Stimulated activated CD4-positive, alpha-beta T cell treated with anti-CD3 and anti-CD28 coated beads, Interleukin-15, amount 100 ng/mL, for 1 hour (primary cell): ENCODE measurements at regions not wholly inside any gene's neighbourhood (a gene's known extent, or its start where the extent isn't known, plus 50 kb on each side); places are given as distances from the start of the nearest gene placed in this dataset.
"Not testable (repeated sequence)": the region's sequence is repeated elsewhere in the genome, so short reads cannot be mapped to it uniquely, and the experiment has no call there.

Experiments used
- DNase-seq, 2 donors: peaks; one replicate each; pipeline ENCODE4 v3.0.0-alpha.2; 2020; ENCODE audit warnings: low read depth in 1 of 2, low spot score in 1 of 2

DNA sequence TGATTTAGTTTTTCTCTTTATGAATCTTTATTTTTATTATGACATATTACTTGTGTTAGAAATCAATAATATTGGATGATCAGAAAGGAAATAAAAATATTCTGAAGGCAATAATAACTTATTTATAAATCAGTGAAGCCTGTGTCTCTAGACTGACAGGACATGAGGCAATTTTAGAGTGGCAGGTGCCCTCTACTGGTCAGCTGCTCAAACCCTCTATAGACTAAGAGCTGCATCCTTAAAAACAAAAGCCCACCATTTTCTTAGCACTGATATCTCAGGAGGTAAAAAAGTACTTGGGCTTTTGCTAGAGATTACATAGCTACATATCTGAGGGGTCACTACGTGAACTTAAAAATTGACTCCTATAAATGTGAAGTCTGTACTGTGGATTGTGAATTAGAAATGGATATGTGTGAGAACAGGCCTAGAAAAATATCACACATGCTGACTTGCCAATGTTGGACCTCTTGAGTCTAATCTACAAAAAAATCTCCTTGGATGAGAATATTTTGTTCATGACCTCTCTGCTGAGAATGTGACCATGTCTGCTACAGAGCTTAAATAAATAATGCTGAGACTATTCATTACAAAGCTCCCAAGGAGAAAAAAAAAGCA lies 597.9 kb upstream of the ADAMTS5 start:
- DNase-seq: no peak

DNA sequence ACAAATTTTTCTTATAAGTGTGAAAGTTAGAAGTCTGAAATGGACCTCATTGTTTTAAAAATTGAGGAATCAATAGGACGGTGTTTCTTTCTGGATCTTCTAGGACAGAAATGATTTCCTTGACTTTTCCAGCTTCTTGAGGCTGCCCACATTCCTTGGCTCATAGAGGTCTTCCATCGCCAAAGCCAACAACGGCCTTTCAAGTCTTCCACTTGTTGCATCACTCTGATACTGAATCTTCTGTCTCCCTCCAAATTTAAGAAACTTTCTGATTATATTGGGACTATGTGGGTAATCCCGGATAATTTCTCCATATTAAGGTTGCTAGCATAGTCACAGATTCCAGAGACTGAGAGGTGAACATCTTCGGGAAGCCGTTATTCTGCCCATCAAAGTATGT lies 595.4 kb upstream of the ADAMTS5 start:
- no peak for DNase-seq

DNA sequence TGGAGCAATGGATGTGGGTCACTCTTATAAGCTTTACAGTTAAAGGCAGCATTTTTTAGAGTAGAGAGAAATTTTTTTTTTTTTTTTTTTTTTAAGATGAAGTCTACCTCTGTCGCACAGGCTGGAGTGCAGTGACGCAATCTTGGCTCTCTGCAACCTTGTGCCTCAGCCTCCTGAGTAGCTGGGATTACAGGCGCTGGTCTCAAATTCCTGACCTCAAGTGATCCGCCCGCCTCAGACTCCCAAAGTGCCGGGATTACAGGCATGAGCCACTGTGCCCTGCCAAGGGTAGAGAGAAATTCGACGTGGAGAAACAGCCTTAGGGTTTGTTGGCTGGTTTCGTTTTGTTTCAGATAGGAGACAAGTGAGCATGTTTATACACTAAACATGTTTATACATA lies 594.2 kb upstream of the ADAMTS5 start:
- no peak for DNase-seq

DNA sequence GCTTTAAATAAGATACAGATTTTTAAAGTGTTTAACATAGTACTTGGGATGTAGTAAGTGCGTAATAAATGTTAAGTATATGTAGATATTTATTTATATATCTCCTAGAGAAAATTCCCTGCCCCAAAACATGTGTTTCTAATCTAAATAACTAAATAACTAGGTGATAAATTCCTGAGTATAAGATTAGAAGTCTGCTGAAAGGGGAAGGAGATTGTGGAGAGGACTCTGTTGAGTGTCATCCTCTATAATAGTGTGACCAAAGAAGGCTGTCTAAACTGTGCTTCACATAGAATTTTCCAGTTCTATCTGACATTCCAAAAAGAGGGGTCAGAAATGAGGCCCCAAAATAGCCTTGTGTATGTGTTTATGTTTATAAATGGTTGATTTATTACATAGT lies 590.5 kb upstream of the ADAMTS5 start:
- no peak for DNase-seq

DNA sequence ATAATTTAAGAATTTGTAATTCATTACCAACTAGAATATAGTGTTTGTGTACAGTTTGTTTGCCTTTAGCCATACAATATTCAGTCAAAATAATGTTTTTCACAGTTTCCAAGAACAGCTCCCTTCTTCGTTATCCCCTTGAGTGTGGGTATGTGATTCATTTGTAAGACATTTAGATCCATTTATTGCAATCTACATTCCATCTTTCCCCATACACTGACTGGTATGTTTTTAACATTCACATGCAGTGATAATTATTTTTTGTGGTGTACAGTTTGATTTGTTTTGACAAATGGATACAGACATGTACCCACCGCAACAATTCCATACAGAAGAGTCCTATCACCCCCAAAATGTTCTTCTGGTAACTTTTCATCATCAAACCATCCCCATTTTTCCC lies 589.1 kb upstream of the ADAMTS5 start:
- DNase-seq: no peak

DNA sequence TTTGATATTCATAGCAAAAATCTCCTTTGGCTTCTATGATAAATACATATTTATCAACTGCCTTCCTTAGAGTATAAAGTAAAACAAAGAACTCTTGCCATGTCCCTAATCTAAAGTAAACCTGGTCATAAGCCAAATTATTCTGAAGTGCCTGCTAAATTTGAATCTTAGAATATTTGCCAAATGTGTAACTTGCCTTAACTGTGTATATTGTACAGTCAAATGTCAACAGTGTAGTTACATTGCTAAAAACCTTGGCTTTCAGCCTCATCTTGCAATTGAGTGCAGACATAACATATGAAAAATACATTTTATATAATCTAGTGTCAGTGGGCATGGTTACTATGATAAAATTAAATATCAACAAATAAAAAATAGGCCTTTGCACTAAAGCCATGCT lies 583.4 kb upstream of the ADAMTS5 start:
- DNase-seq: no peak

DNA sequence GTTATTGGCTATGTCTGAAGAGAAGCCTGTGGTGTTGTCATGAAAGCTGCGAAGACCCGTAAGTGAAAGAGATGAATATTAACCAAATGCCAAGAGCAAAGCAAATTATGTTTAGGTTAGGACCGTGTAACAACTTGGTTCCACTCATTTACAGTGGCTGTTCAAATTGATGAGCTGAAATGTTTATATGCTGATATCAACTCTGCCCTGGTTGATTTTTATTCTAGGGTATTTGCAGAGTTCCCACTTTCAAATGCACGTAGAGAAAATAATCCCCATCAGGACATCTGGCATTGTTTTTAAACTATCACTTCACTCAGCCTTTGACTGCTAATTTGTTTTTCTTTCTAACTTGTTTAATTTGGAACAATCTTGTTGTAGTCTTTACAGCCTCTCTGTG lies 581.6 kb upstream of the ADAMTS5 start:
- no peak for DNase-seq

DNA sequence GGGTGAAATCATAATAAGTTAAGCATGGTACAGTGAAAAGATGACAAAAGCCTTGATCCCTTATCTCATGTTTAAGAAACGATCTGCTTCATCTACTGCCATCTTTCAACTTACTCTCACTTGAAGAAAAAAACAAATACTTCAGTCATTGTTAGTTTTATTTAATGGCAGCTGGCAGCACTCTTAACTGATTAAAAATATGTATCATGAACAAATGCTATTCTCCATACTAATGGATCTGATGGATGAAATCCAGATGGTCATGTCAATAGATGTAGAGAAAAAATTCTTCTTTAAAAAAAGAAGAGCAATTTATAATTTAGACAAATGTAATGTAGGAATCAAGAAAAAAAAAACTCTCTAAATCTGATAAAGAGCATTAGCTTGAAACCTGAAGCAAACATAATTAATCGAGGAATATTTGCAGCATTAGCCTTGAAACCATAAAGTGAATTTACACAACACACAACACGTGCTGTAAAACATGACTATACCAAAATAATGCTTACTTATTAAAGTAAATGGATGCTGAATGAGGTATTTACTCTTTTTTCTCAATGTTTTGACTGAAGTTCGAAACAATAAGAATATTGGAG lies 579.0 kb upstream of the ADAMTS5 start:
- no peak for DNase-seq

DNA sequence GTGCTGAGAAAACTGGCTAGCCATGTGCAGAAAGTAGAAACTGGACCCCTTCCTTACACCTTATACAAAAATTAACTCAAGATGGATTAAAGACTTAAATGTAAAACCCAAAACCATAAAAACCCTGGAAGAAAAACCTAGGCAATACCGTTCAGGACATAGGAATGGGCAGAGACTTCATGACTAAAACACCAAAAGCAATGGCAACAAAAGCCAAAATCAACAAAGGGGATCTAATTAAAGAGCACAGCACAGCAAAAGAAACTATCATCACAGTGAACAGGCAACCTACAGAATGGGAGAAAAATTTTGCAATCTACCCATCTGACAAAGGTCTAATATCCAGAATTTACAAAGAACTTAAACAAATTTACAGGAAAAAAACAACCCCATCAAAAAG lies 575.2 kb upstream of the ADAMTS5 start:
- DNase-seq: not testable (repeated sequence)

DNA sequence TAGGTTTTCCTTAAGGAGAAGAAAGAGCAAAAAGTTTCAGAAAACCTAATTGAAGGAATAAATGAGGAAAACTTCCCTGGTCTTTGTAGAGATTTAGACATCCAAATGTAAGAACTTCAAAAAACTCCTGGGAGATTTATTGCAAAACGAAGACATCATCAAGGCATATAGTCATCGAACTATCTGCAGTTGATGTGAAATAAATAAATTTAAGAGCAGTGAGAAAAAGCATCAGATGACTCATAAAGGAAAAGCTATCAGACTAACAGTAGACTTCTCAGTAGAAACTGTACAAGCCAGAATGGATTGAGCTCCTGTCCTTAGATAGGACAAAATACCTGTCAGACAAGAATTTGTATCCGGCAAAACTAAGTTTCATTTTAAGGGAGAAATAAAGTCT lies 569.4 kb upstream of the ADAMTS5 start:
- no peak for DNase-seq

DNA sequence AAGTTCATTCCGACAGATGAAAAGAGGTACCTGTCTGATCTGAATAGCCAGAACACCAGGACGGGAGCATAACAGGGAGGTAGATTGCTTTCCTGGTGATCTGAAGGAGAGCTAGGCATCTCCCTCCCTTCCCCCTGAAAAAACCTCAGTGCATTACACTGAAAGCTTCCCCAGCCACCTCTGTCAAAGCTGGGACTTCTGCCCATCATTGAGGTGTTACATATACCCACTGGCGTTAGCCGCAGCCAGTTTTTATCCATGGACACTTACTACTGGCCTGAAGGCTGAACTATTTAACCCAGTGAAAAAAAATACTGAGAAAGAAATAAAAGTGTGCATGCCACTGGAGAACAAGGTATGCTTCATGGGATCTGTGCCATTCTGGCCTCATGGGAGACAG lies 568.3 kb upstream of the ADAMTS5 start:
- no peak for DNase-seq

DNA sequence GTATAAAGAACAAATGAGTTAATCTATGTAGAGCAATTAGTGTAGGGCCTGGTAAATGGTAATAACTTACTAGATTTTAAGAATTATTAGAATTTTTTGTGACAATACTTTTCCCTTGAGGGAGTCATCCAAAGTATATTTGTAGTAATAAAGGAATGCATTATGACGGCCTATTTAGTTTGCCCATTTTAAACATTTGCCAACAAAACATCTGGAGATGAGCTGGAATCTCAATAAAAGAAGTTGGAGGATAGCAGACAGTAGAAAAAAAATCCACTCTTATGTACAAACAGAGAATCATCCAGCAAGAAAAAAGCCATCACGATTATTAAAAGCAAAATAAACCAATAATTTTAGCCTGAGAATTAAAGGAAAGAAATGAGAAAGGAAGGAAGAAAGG lies 567.3 kb upstream of the ADAMTS5 start:
- DNase-seq: no peak

DNA sequence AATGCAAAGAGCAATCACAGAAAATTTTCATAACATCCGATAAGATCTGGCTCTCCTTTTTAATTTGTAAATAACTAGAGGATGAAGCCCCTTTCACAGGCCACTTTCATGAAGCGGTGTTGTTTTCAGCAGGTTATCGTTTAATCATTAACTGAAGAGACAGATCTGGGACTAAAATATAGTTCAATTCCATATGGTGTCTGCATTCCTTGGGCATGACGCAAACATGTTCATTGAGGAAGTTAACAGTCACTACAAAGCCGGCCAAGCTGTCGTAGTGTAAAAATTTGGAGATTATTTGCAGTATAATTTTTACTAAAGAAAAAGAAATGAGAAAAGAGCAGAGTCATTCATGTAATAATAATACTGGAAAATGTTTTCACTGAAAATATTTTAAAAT lies 565.2 kb upstream of the ADAMTS5 start:
- DNase-seq: no peak

DNA sequence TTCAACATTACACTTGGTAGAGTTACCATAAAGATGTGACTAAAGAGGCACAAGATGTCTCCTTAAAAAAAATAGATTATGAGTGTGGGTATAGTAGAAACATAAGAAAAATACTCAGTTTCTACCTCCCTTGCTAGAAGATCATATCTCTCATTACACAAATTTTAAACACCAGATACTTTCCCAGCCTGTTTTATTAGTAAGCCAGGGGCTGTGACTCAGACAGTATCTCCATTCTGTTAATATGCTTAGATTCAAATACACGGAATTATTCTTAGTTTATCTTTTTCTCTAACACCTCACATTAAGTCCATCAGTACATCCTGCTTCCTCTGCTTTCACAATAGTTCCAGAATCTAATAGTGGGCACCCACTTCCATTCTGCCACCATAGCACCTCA lies 561.8 kb upstream of the ADAMTS5 start:
- DNase-seq: no peak

DNA sequence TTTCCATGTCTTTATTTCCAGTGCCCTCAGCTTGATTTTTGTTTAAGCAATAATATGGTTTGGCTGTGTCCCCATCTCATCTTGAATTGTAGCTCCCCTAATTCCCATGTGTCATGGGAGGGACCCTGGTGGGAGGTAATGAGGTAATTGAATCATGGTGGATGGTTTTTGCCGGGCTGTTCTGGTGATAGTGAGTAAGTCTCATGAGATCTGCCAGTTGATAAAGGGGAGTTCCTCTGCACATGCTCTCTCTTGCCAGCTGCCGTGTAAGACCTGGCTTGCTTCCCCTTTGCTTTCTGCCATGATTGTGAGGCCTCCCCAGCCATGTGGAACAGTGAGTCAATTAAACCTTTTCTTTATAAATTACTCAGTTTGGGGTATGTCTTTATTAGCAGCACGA lies 559.6 kb upstream of the ADAMTS5 start:
- no peak for DNase-seq

DNA sequence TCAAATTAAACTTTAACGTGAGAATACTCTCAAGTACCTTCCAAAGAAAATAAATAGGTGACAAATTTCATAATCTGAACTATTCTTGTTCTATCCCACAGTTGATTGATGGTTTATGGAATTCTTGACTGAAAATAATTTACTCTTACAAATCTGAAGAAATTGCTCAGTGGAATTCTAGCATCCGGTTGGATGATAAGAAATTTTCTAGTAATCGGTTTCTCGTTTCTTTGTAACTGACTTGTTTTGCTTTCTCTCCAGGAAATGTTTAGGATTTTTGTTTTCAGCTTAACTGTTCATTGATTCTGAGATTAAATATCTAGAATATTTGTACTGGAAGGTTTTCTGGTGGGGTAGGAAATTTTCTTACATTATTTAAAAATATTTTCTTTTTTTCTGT lies 558.9 kb upstream of the ADAMTS5 start:
- no peak for DNase-seq

DNA sequence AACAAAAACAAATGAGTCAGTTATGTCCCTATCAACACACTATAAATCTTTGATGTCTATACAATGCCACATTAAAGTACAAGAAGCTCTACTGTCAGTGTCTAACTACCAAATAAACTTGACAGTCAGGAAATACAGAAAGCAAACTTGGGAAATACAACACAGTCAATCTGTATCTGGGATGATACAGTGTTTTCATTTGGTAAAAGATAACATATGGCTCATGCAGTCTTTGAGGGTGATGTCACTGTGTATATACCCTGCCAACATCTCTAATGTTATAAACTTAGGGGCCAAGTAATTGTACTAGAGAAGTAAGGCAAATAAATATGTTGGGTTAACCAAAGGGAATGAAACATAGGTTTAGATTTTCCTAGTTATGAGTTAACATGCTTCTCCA lies 552.5 kb upstream of the ADAMTS5 start:
- no peak for DNase-seq

DNA sequence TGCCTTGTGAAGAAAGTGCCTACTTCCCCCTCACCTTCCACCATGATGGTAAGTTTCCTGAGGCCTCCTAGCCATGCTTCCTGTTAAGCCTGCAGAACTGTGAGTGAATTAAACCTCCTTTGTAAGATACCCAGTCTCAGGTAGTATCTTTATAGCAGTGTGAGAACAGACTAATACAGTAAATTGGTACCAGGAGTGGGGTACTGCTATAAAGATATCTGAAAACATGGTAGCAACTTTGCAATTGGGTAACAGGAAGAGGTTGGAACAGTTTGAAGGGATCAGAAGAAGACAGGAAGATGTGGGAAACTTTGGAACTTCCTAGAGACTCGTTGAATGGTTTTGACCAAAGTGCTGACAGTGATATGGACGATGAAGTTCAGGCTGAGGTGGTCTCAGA lies 550.3 kb upstream of the ADAMTS5 start:
- not testable (repeated sequence) for DNase-seq

DNA sequence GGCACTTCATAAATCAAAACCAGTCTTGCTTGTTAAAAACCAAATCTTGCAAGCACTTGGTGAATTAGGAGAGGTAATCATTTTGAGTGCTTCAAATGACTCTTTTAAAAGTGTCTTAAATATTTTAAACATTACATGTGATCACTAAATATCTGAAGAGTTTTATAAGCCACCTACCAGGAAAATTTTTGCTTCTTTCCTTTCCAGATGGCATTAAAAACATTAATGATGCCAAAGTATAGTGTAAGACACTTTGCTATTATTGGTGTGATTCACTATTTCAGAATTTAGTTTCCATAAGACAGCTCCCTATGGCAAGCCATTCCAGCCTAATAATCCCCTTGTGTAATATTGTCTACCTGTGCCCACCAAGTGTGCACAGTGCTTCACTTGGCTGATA lies 548.8 kb upstream of the ADAMTS5 start:
- no peak for DNase-seq

DNA sequence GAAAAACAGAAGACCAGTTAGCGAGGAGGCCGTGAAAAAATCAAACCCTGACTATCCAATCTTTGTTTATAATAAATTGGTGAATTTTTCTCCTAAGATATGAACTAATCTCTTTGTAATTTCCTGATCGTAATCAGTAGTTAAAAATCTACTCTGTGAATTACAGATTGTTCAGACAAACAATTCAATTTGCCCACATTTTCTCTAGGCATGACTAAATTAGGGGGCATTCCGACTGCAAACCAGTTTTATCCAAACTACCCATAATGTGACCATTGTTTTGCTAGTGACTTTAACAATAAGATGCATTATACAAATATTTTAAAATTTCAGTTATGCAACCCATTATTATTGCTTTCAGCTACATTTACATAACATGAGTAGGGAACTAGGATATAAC lies 546.9 kb upstream of the ADAMTS5 start:
- no peak for DNase-seq

DNA sequence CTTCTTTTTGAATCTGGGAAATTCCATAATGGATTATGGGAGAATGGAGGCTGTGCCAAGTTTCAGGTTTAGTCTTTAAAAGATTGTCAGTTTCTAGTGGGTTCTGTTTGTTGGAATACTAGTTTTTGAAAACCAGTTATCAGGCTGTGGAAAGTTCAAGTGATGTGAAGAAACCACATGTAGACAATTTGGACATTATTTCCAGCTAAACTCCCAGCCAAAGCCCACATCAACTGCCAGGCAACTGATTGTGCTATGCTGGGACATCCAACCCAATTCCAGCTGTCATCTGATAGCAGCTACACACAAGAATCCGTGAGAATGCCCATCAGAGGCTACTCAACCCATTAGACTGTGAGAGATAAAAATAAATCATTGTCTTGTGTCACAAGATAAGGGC lies 546.1 kb upstream of the ADAMTS5 start:
- no peak for DNase-seq

DNA sequence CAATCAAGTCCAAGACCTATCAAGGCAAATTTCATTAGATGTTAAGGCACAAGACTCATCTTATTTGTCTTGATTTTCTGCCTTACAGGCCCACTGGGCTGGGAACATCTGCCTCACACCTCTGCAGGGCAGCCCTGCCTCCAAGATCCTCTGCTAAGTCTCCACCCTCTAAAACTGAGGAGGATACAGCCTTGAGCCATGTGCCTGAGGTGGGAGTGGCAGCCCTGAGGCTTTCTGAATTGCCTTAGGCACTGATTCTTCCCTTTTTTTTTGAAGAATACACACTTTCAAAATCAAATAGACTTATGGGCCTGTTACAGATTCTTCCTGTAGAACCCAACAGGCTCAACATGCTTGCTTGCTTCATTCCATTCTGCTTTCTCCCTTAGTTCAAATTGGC lies 544.3 kb upstream of the ADAMTS5 start:
- no peak for DNase-seq

DNA sequence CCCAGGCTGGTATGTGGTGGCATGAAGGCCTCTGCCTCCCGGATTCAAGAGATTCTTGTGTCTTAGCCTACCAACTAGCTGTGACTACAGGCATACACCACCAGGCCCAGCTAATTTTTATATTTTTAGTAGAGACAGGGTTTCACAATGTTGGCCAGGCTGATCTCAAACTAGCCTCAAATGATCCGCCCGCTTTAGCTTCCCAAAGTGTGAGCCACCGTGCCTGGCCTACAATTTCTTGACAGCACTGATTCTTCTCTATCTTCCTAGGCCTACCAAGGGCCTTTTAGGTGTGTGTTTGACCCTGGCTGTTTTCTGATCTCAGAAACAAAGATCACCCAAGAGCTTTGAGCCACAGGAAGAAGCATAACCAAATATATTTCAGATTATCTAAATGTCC lies 540.8 kb upstream of the ADAMTS5 start:
- no peak for DNase-seq

DNA sequence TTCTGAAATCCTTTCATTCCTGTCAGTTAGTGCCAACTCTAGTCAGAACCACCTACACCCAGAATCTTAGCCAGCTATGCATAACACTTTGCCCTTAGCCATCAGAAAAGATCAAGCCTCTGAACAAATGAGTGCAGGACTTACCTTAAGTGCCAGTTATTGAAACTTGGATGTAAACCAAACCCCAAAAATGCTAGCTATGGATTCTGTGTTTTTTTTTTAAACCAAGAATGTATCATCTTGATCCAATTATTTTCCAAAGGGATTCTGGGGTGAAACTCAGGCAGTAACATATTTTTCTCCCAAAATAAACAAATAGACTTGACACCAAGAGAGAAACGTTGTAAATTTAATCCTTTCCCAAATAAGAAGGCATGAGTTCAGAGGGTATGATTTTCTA lies 538.6 kb upstream of the ADAMTS5 start:
- DNase-seq: no peak
